Naive thymus-derived CD4-positive, alpha-beta T cell (primary cell): ENCODE measurements at regions not wholly inside any gene's neighbourhood (a gene's known extent, or its start where the extent isn't known, plus 50 kb on each side); places are given as distances from the start of the nearest gene placed in this dataset.
"Not testable (repeated sequence)": the region's sequence is repeated elsewhere in the genome, so short reads cannot be mapped to it uniquely, and the experiment has no call there.

Source experiments
- ATAC-seq: fragments of 150-1000 bp; cut with Tn5 transposase; 2 replicates; pipeline ENCODE4 v1.10.0; 2021; ENCODE audit warnings: mild to moderate bottlenecking, moderate library complexity
- CTCF ChIA-PET: fragments of 350-600 bp; sonication (Branson Sonifier 250); formaldehyde crosslinking; loops from one replicate; lab custom pipeline; 2021; ENCODE audit warnings: antibody characterized with exemption; lab: Charles Lee
- POLR2A ChIA-PET: fragments of 350-600 bp; sonication (Branson Sonifier 250); formaldehyde crosslinking; loops from one replicate; lab custom pipeline; 2021; ENCODE audit warnings: antibody characterized with exemption, inconsistent platforms; lab: Charles Lee
- DNase-seq, 9 donors: peaks; one replicate each; pipeline versions ENCODE4 v3.0.0 to v3.0.0-alpha.2; 2020 to 2022; ENCODE audit warnings: mixed read lengths in 1 of 9
- H3K27ac ChIP-seq: one replicate; pipeline ENCODE4 v1.7.0; 2013; ENCODE audit warnings: mild to moderate bottlenecking, low read depth, low read length, moderate library complexity
- H3K27me3 ChIP-seq, 2 donors: one replicate each; pipeline ENCODE4 v1.7.0; 2013; ENCODE audit warnings: low read length in 2 of 2, mild to moderate bottlenecking in 2 of 2, moderate library complexity in 2 of 2; ENCODE audit not compliant: control insufficient read depth in 2 of 2, insufficient read depth in 2 of 2
- H3K36me3 ChIP-seq, 3 experiments: 1 replicate in 2 of 3; 2 replicates in 1 of 3; pipeline ENCODE4 v1.7.0; 2013; ENCODE audit warnings: low read length in 3 of 3, mild to moderate bottlenecking in 3 of 3, moderate library complexity in 1 of 3; ENCODE audit not compliant: insufficient read depth in 3 of 3, control insufficient read depth in 2 of 3
- H3K4me1 ChIP-seq, 2 donors: one replicate each; pipeline ENCODE4 v1.7.0; 2013; ENCODE audit warnings: low read length in 2 of 2, mild to moderate bottlenecking in 2 of 2, moderate library complexity in 1 of 2; ENCODE audit not compliant: control insufficient read depth in 2 of 2, insufficient read depth in 2 of 2
- H3K4me3 ChIP-seq: 2 replicates; pipeline ENCODE4 v1.7.0; 2013; ENCODE audit warnings: mild to moderate bottlenecking, low read length
- H3K9me3 ChIP-seq, 3 experiments: 1 replicate in 2 of 3; 2 replicates in 1 of 3; pipeline ENCODE4 v1.7.0; 2013; ENCODE audit warnings: low read length in 3 of 3; ENCODE audit not compliant: control insufficient read depth in 2 of 3
- H3K27ac Mint-ChIP-seq, 9 donors: one replicate each; pipeline ENCODE4 v1.8.0; 2020 to 2022; ENCODE audit warnings: mixed read lengths in 9 of 9, mild to moderate bottlenecking in 8 of 9, moderate library complexity in 5 of 9, inconsistent platforms in 2 of 9
- H3K27me3 Mint-ChIP-seq, 5 donors: one replicate each; pipeline ENCODE4 v1.8.0; 2021 to 2022; ENCODE audit warnings: mixed read lengths in 5 of 5, mild to moderate bottlenecking in 1 of 5
- H3K36me3 Mint-ChIP-seq, 5 donors: one replicate each; pipeline ENCODE4 v1.8.0; 2020 to 2022; ENCODE audit warnings: mixed read lengths in 5 of 5, mild to moderate bottlenecking in 3 of 5, inconsistent platforms in 1 of 5
- H3K4me1 Mint-ChIP-seq, 7 donors: one replicate each; pipeline ENCODE4 v1.8.0; 2020 to 2022; ENCODE audit warnings: mixed read lengths in 7 of 7, mild to moderate bottlenecking in 3 of 7, inconsistent platforms in 1 of 7
- H3K4me3 Mint-ChIP-seq, 10 donors: one replicate each; pipeline ENCODE4 v1.8.0; 2020 to 2022; ENCODE audit warnings: mild to moderate bottlenecking in 10 of 10, mixed read lengths in 10 of 10, moderate library complexity in 6 of 10, inconsistent platforms in 2 of 10
- H3K9me3 Mint-ChIP-seq, 11 donors: one replicate each; pipeline ENCODE4 v1.8.0; 2020 to 2022; ENCODE audit warnings: mixed read lengths in 11 of 11, mild to moderate bottlenecking in 4 of 11, inconsistent platforms in 1 of 11, moderate library complexity in 1 of 11
- intact Hi-C, 2 donors: fragments of 100-400 bp; cut with micrococcal nuclease; formaldehyde crosslinking; loops; one replicate each; pipeline ENCODE4 v1.15.1; 2023

DNA sequence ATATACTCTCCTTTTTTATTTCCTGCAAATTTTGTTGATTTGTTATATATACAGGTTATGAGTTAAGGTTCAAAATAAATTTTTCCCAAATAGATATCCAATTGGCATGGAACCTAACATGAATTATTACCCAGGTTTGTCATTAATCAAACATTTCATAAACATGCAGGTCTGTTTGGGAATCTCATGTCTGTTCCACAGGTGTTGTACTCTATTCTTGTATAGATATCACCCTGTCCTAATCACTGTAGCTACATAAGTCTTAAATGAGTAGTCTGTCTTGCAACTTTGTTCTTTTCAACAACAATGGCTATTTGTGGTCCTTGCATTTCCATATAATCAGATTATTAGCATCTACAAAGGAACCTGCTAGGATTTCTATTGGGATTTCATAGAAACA, 121.9 kb downstream of the LIMS4 start:
- H3K4me1 ChIP-seq, ATAC-seq, H3K27me3 ChIP-seq, H3K4me3 Mint-ChIP-seq, H3K9me3 ChIP-seq, H3K36me3 ChIP-seq, H3K27ac Mint-ChIP-seq, intact Hi-C loops, H3K36me3 Mint-ChIP-seq, H3K4me3 ChIP-seq, H3K4me1 Mint-ChIP-seq, DNase-seq, POLR2A ChIA-PET, CTCF ChIA-PET, H3K27me3 Mint-ChIP-seq, H3K27ac ChIP-seq, H3K9me3 Mint-ChIP-seq: not testable (repeated sequence)

DNA sequence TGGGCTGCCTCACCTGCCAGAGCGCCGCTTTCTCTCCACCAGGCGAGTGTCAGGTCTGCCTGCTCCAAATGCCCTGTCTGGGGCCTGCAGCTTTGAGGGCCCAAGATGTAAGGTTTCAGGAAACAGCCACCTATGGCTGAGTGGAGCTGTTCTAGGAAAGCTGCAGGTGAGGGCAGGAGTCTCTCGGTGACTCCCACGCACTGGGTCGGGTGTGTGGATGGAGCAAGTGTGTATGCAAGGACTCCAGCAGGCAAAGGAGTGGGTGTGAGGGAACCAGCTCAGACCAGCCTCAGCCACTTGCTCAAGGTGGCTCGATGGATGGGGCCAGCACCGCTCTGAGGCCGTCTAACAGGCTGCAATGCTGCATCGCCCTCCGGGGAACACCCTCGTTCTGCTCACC, 123.7 kb downstream of the LIMS4 start:
- H3K27ac ChIP-seq, intact Hi-C loops, CTCF ChIA-PET, DNase-seq, H3K27ac Mint-ChIP-seq, H3K9me3 ChIP-seq, H3K36me3 Mint-ChIP-seq, H3K27me3 ChIP-seq, H3K4me1 ChIP-seq, H3K9me3 Mint-ChIP-seq, H3K4me3 Mint-ChIP-seq, POLR2A ChIA-PET, H3K4me3 ChIP-seq, H3K4me1 Mint-ChIP-seq, H3K27me3 Mint-ChIP-seq, H3K36me3 ChIP-seq: not testable (repeated sequence)
- peak; percentile 16 for ATAC-seq

DNA sequence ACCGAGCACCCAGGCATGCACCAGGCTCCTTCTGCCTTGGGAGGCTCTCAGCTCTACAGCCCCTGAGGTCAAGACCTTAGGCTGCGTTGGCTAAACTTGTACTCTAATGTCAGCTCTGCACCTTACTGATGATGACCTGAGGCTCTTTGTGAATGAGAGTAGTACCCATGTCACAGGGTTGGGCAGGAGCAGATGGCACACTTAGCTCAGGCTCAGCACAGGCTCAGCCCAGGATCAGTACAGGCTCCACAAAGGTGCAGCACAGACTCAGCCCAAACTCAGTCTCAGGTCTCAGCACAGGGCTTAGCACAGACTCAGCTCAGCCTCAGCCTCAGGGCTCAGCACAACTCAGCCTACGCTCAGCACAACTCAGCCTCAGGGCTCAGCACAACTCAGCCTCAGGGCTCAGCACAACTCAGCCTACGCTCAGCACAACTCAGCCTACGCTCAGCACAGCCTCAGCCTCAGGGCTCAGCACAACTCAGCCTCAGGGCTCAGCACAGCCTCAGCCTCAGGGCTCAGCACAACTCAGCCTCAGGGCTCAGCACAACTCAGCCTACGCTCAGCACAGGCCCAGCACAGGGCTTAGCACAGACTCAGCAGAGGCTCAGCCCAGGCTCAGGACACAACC, 128.1 kb downstream of the LIMS4 start:
- H3K4me1 ChIP-seq, CTCF ChIA-PET, H3K36me3 ChIP-seq, ATAC-seq, H3K4me3 ChIP-seq, H3K27ac ChIP-seq, intact Hi-C loops, POLR2A ChIA-PET, H3K9me3 ChIP-seq, H3K27me3 ChIP-seq, H3K4me3 Mint-ChIP-seq, H3K27me3 Mint-ChIP-seq, DNase-seq, H3K36me3 Mint-ChIP-seq, H3K27ac Mint-ChIP-seq, H3K4me1 Mint-ChIP-seq, H3K9me3 Mint-ChIP-seq: not testable (repeated sequence)

DNA sequence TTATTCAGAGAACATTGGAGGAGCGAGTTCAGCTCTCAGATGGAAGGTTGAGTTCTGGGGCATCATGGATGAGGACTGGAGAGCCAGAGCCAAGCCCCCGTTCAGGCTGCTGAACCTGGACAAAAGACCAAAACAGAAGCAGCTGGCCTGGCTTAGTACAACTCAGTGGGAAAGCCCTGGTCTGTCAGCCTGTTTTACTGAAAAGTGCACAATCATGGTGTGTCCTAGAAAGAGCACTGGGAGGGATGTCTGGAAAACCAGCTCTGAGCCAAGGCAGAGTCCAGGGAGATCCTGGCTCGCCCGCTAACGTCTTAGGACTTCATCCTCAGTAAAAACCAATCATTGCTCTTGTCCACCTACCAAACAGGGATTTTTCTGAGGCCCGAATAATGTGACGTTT, 129.7 kb upstream of the MTLN start:
- H3K36me3 ChIP-seq, H3K27ac ChIP-seq, ATAC-seq, DNase-seq, H3K4me1 Mint-ChIP-seq, H3K4me1 ChIP-seq, H3K4me3 Mint-ChIP-seq, CTCF ChIA-PET, H3K36me3 Mint-ChIP-seq, H3K9me3 Mint-ChIP-seq, H3K9me3 ChIP-seq, H3K27me3 Mint-ChIP-seq, H3K4me3 ChIP-seq, POLR2A ChIA-PET, intact Hi-C loops, H3K27ac Mint-ChIP-seq, H3K27me3 ChIP-seq: not testable (repeated sequence)

DNA sequence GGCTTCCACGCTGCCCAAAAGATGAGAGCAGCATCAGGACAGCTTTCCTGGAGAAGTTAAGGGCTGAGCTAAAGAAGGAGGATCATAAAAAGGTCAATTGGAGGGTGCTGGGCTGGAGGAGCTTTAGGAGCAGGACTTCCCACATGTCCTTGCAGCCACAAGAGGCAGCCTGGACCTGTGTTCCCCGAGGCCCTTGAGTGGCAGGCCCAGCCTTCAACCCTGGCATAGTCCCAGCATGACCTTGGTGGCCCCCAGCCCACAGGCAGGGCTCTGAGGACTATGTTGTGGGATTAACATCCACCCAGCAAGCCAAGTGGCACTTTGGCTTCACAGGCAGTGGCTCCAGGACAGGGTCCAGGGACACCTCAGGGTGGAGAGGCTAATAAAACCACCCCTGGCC, 126.8 kb upstream of the MTLN start:
- H3K4me3 ChIP-seq, H3K4me1 ChIP-seq, H3K36me3 Mint-ChIP-seq, H3K27me3 Mint-ChIP-seq, CTCF ChIA-PET, H3K27ac ChIP-seq, H3K9me3 ChIP-seq, H3K9me3 Mint-ChIP-seq, H3K27me3 ChIP-seq, H3K27ac Mint-ChIP-seq, H3K4me1 Mint-ChIP-seq, DNase-seq, intact Hi-C loops, H3K36me3 ChIP-seq, POLR2A ChIA-PET, ATAC-seq, H3K4me3 Mint-ChIP-seq: not testable (repeated sequence)

DNA sequence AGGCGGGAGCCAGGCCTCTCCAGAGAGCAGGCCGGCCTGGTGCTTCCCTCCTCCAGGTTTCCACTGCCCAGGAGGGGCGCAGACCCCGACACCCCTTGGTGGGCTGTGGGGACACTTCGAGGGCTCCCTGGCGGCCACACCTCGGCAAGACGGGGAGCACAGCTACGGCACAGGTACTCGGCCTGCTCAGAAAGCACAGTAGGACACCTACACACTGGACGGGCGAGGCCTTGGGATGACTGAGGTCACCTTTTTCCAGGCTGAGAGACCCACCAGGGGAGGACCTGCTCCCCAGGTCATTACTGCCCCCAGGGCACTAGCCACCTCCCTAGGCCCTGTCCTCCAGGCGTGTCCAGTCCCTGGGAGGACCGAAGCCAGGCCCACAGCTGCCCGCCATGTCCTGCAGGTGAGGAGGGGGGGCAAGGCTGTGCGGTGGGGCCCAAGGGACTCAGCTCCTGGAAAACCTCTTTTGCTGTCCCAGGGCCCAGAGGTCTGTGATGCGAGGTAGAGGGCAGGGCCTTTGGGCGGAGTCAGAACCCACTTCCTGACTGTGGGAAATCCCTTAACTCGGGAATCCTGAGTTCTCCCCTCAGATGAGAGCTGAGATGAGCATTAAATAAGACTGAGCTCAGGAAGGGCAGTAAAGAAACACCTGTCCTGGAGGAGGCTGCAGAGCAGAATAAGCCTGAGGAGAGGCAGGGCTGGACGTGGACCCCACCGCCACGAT, 126.1 kb upstream of the MTLN start:
- H3K27me3 ChIP-seq, H3K9me3 ChIP-seq, DNase-seq, ATAC-seq, H3K36me3 Mint-ChIP-seq, intact Hi-C loops, H3K36me3 ChIP-seq, H3K27ac Mint-ChIP-seq, H3K27ac ChIP-seq, H3K27me3 Mint-ChIP-seq, H3K4me3 Mint-ChIP-seq, H3K4me1 Mint-ChIP-seq, H3K4me3 ChIP-seq, H3K9me3 Mint-ChIP-seq, H3K4me1 ChIP-seq, CTCF ChIA-PET, POLR2A ChIA-PET: not testable (repeated sequence)

DNA sequence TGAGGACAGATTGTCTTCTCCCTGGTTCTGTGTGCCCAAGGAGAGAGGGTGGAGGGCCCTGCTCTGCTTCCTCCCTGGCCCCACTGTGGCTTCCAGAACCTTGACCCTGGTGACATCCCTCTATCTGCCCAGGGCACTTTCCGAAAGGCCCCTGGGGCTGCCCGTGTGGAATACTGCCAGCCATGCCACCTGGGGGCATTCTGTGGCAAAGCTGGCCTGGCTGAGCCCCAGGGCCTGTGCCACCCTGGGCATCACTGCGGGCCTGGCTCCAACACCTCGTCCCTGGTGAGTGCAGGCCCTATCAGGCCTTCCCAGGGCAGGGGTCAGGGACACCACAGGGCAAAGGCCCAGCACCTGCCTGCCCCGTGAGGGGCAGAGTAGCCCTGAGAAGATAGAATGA, 123.7 kb upstream of the MTLN start:
- H3K27ac Mint-ChIP-seq, H3K4me1 Mint-ChIP-seq, H3K27me3 ChIP-seq, DNase-seq, H3K36me3 Mint-ChIP-seq, H3K9me3 Mint-ChIP-seq, H3K4me1 ChIP-seq, ATAC-seq, H3K36me3 ChIP-seq, CTCF ChIA-PET, H3K27ac ChIP-seq, H3K9me3 ChIP-seq, H3K27me3 Mint-ChIP-seq, intact Hi-C loops, H3K4me3 Mint-ChIP-seq, POLR2A ChIA-PET, H3K4me3 ChIP-seq: not testable (repeated sequence)
